Subcutaneous abdominal adipose tissue (tissue), 5 donors: ENCODE measurements at regions not wholly inside any gene's neighbourhood (a gene's known extent, or its start where the extent isn't known, plus 50 kb on each side); places are given as distances from the start of the nearest gene placed in this dataset.

ENCODE experiments used
- H3K27ac ChIP-seq: one replicate; pipeline ENCODE4 v1.7.0; 2013; ENCODE audit warnings: low read depth, mild to moderate bottlenecking, inconsistent platforms, low read length, moderate library complexity
- H3K27me3 ChIP-seq, 5 donors: one replicate each; pipeline ENCODE4 v1.7.0; 2013; ENCODE audit warnings: low read length in 5 of 5, inconsistent platforms in 1 of 5; ENCODE audit not compliant: control insufficient read depth in 5 of 5, insufficient read depth in 4 of 5
- H3K36me3 ChIP-seq, 5 donors: one replicate each; pipeline ENCODE4 v1.7.0; 2013; ENCODE audit warnings: low read length in 5 of 5; ENCODE audit not compliant: control insufficient read depth in 5 of 5, insufficient read depth in 5 of 5
- H3K4me1 ChIP-seq, 5 donors: one replicate each; pipeline ENCODE4 v1.7.0; 2013; ENCODE audit warnings: low read length in 5 of 5, mild to moderate bottlenecking in 3 of 5, moderate library complexity in 1 of 5; ENCODE audit not compliant: control insufficient read depth in 5 of 5, insufficient read depth in 5 of 5
- H3K4me3 ChIP-seq, 5 donors: one replicate each; pipeline ENCODE4 v1.7.0; 2013; ENCODE audit warnings: low read length in 5 of 5, low read depth in 1 of 5
- H3K9ac ChIP-seq, 5 donors: one replicate each; pipeline ENCODE4 v1.7.0; 2013; ENCODE audit warnings: low read length in 5 of 5, mild to moderate bottlenecking in 4 of 5, moderate library complexity in 3 of 5
- H3K9me3 ChIP-seq, 5 donors: one replicate each; pipeline ENCODE4 v1.7.0; 2013; ENCODE audit warnings: low read length in 5 of 5; ENCODE audit not compliant: control insufficient read depth in 5 of 5
- donor health status: healthy.
- donor health status: healthy.
- donor health status: healthy.
- donor health status: healthy.
- donor health status: healthy.

DNA sequence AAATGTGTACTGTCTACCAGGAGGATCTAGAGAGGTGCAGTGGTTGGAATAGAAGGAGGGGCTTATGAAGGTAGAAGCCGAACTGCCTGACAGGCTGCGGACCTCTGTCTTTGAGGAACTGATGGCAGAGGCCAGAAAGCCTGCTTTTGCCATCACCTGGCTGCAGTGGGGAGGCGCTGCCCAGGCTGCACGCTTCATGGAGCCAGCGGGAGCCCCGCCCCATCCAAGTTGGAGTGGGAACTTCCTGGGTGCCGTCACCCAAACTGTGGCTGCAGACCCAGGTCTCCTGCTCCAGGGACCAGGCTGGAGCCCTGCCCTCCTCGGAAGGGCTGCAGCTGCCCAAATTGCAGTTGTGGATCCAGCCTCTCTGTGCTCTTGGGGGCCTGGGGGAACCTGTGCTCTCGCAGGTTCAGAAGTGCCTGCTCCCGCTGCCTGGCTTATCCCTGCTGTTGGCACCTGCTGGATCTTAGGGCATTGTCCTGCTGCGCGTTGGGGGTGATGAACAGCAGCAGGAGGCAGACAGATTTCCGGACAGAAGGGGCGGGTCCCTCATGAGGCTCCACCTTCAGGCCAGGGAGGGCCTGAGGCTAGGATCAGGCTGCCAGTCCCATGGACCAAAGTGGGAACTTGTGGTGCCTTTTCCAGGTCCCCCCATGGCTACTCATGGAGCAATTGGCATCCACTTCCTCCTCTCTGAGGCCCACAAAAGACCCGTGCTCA is 118.0 kb upstream of the PLPPR4 start:
- H3K36me3 ChIP-seq, result no peaks in the 10 kb centered on the region
- H3K4me3 ChIP-seq, result no peak overlapping the region
- no peak overlapping the region for H3K9ac ChIP-seq

DNA sequence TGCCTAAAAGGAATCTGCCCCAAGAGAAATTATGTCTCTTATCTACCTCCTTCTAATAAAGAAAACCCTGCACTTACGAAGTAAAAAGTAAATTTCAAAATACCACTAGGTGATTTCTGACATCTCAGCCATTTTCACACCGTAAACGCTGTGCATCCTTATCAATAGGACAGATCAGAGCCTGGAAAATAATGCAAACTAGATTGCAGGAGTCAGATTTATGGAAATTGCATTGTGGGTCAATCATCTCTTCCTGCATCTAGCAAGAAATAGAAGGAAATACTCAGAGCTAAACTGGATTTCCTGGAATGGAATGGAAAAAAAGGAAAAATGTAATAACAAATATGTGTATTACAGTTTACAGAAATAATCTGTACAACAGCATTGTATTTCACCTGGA is 114.3 kb upstream of the PLPPR4 start:
- Histone ChIP-seq H3K27me3 (no peaks in the 10 kb centered on the region), H3K9me3 (no peaks in the 10 kb centered on the region), H3K9ac (no peak overlapping the region), H3K4me1 (no peaks in the 10 kb centered on the region), H3K36me3 (no peaks in the 10 kb centered on the region), H3K4me3 (no peak overlapping the region), H3K27ac (no peak overlapping the region)

More for the DNA sequence above, 118.0 kb upstream of the PLPPR4 start:
- H3K27me3 ChIP-seq, result no peaks in the 10 kb centered on the region
- H3K9me3 ChIP-seq, result no peaks in the 10 kb centered on the region
- H3K4me1 ChIP-seq, result no peaks in the 10 kb centered on the region
- no peak overlapping the region for H3K27ac ChIP-seq

- Histone ChIP-seq H3K27ac (no peak overlapping the region), H3K27me3 (no peaks in the 10 kb centered on the region), H3K36me3 (no peaks in the 10 kb centered on the region), H3K4me1 (no peaks in the 10 kb centered on the region), H3K9ac (no peak overlapping the region), H3K4me3 (no peak overlapping the region), H3K9me3 (no peaks in the 10 kb centered on the region)
Measured at GRCh38 chr1:99152132-99152531, 112.2 kb upstream of the PLPPR4 start.

GRCh38 chr1:99163671-99164070 is 100.6 kb upstream of the PLPPR4 start:
- Histone ChIP-seq H3K27me3 (peaks cover 0 to 3% (median 0%) of the 10 kb centered on the region in 5 donors), H3K36me3 (no peaks in the 10 kb centered on the region), H3K9ac (no peak overlapping the region), H3K4me3 (no peak overlapping the region), H3K9me3 (no peaks in the 10 kb centered on the region), H3K27ac (no peak overlapping the region), H3K4me1 (no peaks in the 10 kb centered on the region)

- Histone ChIP-seq H3K9me3 (no peaks in the 10 kb centered on the region), H3K9ac (no peak overlapping the region), H3K27me3 (no peaks in the 10 kb centered on the region), H3K4me3 (no peak overlapping the region), H3K4me1 (no peaks in the 10 kb centered on the region), H3K27ac (no peak overlapping the region), H3K36me3 (no peaks in the 10 kb centered on the region)
Measured at GRCh38 chr1:99170516-99170915, 93.8 kb upstream of the PLPPR4 start.

DNA sequence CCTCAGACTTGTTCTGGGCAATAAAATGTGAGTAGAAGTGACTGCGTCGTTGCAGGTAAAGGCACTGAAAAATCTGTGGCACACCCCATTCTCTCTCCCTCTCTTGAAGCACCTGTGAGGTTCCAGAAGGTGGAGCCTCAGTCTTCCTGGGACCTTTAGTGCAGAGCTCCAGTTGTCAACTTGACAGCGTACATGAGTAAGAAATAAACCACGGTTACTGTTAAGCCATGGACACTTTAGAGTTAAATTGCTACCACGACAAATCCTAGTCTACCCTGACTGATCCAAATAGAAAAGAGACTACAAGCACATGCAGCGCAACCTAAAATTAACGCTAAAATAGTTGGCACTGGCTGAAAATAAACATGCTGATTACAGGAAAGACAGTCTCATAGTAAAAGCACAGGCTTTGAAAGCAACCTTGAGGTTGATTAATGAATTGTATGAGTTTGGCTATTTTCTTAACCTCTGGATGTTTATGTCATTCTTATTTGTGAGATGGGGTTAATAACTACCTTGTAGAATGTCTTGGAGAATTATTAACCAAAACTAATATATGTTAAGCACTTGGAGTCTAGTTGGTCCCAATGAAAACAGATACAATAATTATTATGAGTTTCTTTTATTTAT is 93.0 kb upstream of the PLPPR4 start:
- Histone ChIP-seq H3K4me3 (no peak overlapping the region), H3K36me3 (no peaks in the 10 kb centered on the region), H3K9ac (no peak overlapping the region), H3K27ac (no peak overlapping the region), H3K9me3 (no peaks in the 10 kb centered on the region), H3K27me3 (no peaks in the 10 kb centered on the region), H3K4me1 (no peaks in the 10 kb centered on the region)

- no peaks in the 10 kb centered on the region for H3K9me3 ChIP-seq
- H3K27me3 ChIP-seq, result no peaks in the 10 kb centered on the region
- H3K4me3 ChIP-seq, result no peak overlapping the region
- H3K27ac ChIP-seq, result no peak overlapping the region
- no peaks in the 10 kb centered on the region for H3K4me1 ChIP-seq
- no peaks in the 10 kb centered on the region for H3K36me3 ChIP-seq
- H3K9ac ChIP-seq, result no peak overlapping the region
Measured at GRCh38 chr1:99173282-99173681, 91.0 kb upstream of the PLPPR4 start.

- Histone ChIP-seq H3K27ac (no peak overlapping the region), H3K36me3 (no peaks in the 10 kb centered on the region), H3K27me3 (no peaks in the 10 kb centered on the region), H3K9ac (no peak overlapping the region), H3K4me3 (no peak overlapping the region), H3K4me1 (no peaks in the 10 kb centered on the region), H3K9me3 (no peaks in the 10 kb centered on the region)
Measured at GRCh38 chr1:99173900-99174299, 90.4 kb upstream of the PLPPR4 start.

- no peak overlapping the region for H3K27ac ChIP-seq
- no peak overlapping the region for H3K4me3 ChIP-seq
- no peaks in the 10 kb centered on the region for H3K36me3 ChIP-seq
- H3K9ac ChIP-seq, result no peak overlapping the region
- H3K4me1 ChIP-seq, result peaks cover 0 to 9% (median 5%) of the 10 kb centered on the region in 5 donors
- H3K27me3 ChIP-seq, result no peaks in the 10 kb centered on the region
- no peaks in the 10 kb centered on the region for H3K9me3 ChIP-seq
Measured at GRCh38 chr1:99176753-99177152, 87.5 kb upstream of the PLPPR4 start.

DNA sequence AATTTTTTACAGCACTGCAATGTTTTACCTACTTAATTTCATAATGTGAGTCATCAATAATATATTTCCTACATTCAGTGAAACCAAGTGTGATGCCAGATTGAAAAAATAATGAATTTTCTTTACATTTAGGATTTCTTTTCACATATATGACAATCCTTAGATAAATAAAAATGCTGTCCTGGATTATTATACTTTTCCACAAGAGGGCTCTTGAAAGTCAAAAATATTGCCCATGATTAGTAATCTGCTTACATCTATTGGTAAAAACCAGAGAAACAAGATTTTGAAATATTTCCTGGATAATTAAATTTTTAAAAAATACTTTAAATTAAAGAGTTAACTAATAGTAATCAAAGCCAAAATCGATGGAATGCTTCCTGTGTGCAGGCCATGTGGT is 86.8 kb upstream of the PLPPR4 start:
- Histone ChIP-seq H3K4me1 (peaks cover 0 to 9% (median 5%) of the 10 kb centered on the region in 5 donors), H3K36me3 (no peaks in the 10 kb centered on the region), H3K9ac (no peak overlapping the region), H3K27me3 (no peaks in the 10 kb centered on the region), H3K4me3 (no peak overlapping the region), H3K9me3 (no peaks in the 10 kb centered on the region), H3K27ac (no peak overlapping the region)
